ENCODE measurements at regions not wholly inside any gene's neighbourhood (a gene's known extent, or its start where the extent isn't known, plus 50 kb on each side); places are given as distances from the start of the nearest gene placed in this dataset.

DNA sequence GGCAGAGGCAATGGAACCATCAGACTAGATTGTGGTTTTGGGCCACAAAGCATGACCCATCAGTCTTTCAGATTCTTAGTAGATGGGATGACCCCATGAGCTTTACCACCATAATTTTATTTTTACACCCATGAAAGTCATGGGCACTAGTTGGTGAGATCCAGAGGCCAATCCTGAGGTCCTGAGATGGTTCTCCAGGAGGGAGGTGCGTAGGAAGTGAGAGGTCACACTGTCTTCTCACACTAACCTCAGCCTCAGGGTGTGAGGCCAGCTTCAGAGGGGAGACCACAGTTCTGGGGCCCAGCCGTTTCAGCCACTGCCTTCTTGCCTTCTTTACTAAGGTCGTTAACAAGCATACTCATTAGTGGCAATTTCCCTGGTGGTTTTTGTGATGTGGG lies 106.4 kb downstream of the AKAP11 start:
- TF ChIP-seq, protein P1, sequence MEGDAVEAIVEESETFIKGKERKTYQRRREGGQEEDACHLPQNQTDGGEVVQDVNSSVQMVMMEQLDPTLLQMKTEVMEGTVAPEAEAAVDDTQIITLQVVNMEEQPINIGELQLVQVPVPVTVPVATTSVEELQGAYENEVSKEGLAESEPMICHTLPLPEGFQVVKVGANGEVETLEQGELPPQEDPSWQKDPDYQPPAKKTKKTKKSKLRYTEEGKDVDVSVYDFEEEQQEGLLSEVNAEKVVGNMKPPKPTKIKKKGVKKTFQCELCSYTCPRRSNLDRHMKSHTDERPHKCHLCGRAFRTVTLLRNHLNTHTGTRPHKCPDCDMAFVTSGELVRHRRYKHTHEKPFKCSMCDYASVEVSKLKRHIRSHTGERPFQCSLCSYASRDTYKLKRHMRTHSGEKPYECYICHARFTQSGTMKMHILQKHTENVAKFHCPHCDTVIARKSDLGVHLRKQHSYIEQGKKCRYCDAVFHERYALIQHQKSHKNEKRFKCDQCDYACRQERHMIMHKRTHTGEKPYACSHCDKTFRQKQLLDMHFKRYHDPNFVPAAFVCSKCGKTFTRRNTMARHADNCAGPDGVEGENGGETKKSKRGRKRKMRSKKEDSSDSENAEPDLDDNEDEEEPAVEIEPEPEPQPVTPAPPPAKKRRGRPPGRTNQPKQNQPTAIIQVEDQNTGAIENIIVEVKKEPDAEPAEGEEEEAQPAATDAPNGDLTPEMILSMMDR (conservative IDR thresholded peaks at IDR 0.05): no peak
- TF ChIP-seq ZFX (IDR thresholded peaks at IDR 0.05): no peak
